HUDEP-2 (cell line): ENCODE measurements at regions not wholly inside any gene's neighbourhood (a gene's known extent, or its start where the extent isn't known, plus 50 kb on each side); places are given as distances from the start of the nearest gene placed in this dataset.
"Not testable (repeated sequence)": the region's sequence is repeated elsewhere in the genome, so short reads cannot be mapped to it uniquely, and the experiment has no call there.

Experiments used
- DNase-seq, 76 experiments: peaks; one replicate each; lab custom pipeline; 2025; ENCODE audit not compliant: unreplicated experiment in 76 of 76; lab: John Stamatoyannopoulos, UW

GRCh38 chr11:97092823-97093222, 703.0 kb downstream of the JRKL start:
- no peak for DNase-seq

- DNase-seq, result not testable (repeated sequence)
These were observed 712.4 kb downstream of the JRKL start for GRCh38 chr11:97102180-97102579.

- DNase-seq, result no peak
These were observed 717.8 kb downstream of the JRKL start for GRCh38 chr11:97107604-97108003.

- DNase-seq, result no peak
These were observed 719.3 kb downstream of the JRKL start for GRCh38 chr11:97109078-97109477.

GRCh38 chr11:97110376-97110775, 720.6 kb downstream of the JRKL start:
- no peak for DNase-seq

GRCh38 chr11:97111559-97111958, 721.7 kb downstream of the JRKL start:
- no peak for DNase-seq

GRCh38 chr11:97118614-97119200, 728.9 kb downstream of the JRKL start:
- no peak for DNase-seq

- DNase-seq, result no peak
These were observed 733.4 kb downstream of the JRKL start for GRCh38 chr11:97123237-97123636.

GRCh38 chr11:97136067-97136466, 746.3 kb downstream of the JRKL start:
- DNase-seq, result no peak

GRCh38 chr11:97140885-97141494, 751.2 kb downstream of the JRKL start:
- DNase-seq, result peak in 6 of 76 experiments; percentile 0 to 18 (median 2)

GRCh38 chr11:97143463-97143862, 753.6 kb downstream of the JRKL start:
- no peak for DNase-seq

GRCh38 chr11:97149741-97150140, 759.9 kb downstream of the JRKL start:
- no peak for DNase-seq

GRCh38 chr11:97157221-97157740, 767.5 kb downstream of the JRKL start:
- no peak for DNase-seq

GRCh38 chr11:97158243-97158642, 768.4 kb downstream of the JRKL start:
- no peak for DNase-seq

GRCh38 chr11:97163631-97164191, 773.9 kb downstream of the JRKL start:
- no peak for DNase-seq

GRCh38 chr11:97201743-97202612, 812.2 kb downstream of the JRKL start:
- no peak for DNase-seq

GRCh38 chr11:97202613-97203292, 812.9 kb downstream of the JRKL start:
- no peak for DNase-seq

- DNase-seq, result no peak
These were observed 828.2 kb downstream of the JRKL start for GRCh38 chr11:97218011-97218410.

- DNase-seq, result no peak
These were observed 833.8 kb downstream of the JRKL start for GRCh38 chr11:97223647-97224046.

GRCh38 chr11:97224396-97224795, 834.6 kb downstream of the JRKL start:
- DNase-seq, result no peak

GRCh38 chr11:97225794-97226193, 836.0 kb downstream of the JRKL start:
- DNase-seq, result no peak
